ENCODE measurements at regions not wholly inside any gene's neighbourhood (a gene's known extent, or its start where the extent isn't known, plus 50 kb on each side); places are given as distances from the start of the nearest gene placed in this dataset.

GRCh38 chr11:115555336-115556090 lies 51.3 kb upstream of the CADM1 start:
- no peak for DNase-seq
